Coronary artery (tissue), 2 donors: ENCODE measurements at regions not wholly inside any gene's neighbourhood (a gene's known extent, or its start where the extent isn't known, plus 50 kb on each side); places are given as distances from the start of the nearest gene placed in this dataset.

ENCODE experiments used
- DNase-seq: peaks from one replicate; pipeline ENCODE4 v3.0.0-alpha.2; 2017; ENCODE audit warnings: low spot score
- H3K27ac ChIP-seq, 2 donors: fragments of 200-600 bp; sonication (generic); one replicate each; pipeline ENCODE4 v1.5.1; 2016 to 2019
- H3K4me3 ChIP-seq: fragments of 200-600 bp; sonication (generic); 2 replicates; pipeline ENCODE4 v1.5.1; 2016; ENCODE audit warnings: mild to moderate bottlenecking, moderate library complexity
- CTCF ChIP-seq: fragments of 200-600 bp; sonication (generic); IDR thresholded peaks from one replicate; pipeline ENCODE4 v1.5.1; 2019; ENCODE audit warnings: antibody characterized with exemption

- DNase-seq: no peak
- no peak overlapping the region for H3K4me3 ChIP-seq
- no peak for TF ChIP-seq CTCF
- no peak overlapping the region for H3K27ac ChIP-seq
These were observed 88.3 kb upstream of the SLC22A23 start for GRCh38 chr6:3545156-3545555.

DNA sequence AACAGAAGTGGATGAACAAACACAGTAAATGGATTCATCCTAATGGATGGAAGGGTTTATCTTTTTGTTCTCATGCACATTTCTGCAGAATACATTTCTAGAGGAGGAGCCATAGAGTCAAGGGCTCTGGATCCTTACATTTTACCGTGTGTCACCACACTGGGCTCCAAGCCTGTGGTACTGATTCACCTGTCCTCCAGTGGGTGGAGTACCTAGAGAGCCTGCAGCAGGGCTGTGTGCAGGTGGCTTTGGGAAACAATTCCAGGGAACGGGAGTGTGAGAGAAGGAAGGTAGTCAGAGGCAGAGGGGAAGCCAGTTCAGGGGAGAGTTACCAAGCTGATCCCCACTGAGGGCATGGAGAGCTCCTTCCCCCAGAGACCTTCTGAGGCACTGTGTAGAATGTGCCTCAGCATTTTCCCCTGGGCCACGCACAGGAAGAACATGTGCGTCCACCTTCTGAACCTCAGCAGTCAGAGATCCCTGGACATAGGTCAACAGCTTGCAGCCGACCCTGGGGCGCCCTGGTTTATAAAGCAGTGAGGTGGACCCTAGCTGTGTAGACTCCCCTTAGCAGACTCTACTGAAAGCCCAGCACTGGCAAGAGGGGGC lies 85.3 kb upstream of the SLC22A23 start:
- DNase-seq: no peak

GRCh38 chr6:3541006-3541585 lies 84.2 kb upstream of the SLC22A23 start:
- DNase-seq: no peak
- no peak for TF ChIP-seq CTCF
- Histone ChIP-seq H3K4me3 (no peak overlapping the region), H3K27ac (no peak overlapping the region)

More for the DNA sequence above, 85.3 kb upstream of the SLC22A23 start:
- Histone ChIP-seq H3K27ac (no peak overlapping the region), H3K4me3 (no peak overlapping the region)
- TF ChIP-seq CTCF: no peak

DNA sequence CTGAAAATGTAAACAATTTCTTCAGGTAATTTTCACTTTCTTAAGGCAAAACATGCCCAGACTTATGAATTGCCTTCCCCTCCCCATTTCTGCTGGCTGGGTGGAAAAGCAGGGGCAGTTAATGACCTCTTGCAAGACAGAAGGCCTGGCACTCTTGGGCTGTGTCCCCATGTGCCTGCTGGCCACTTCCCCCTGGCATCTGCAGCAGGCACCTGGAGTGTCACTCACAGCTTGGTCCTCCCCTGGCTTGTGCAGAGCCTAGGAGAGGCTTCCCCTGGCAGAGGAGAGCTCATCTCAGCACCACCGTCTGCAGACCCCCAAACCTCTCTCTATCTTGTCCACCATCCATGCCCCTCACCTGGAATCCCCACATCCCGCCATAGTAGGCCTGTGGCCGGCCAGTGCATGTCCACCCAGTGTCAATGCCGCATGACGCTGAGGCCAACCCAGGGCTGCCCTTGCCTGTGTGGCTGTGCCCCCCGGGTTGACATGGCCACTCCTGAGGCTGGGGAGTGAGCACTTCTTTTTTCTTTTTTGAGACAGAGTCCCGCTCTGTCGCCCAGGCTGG lies 83.5 kb upstream of the SLC22A23 start:
- no peak overlapping the region for H3K27ac ChIP-seq
- DNase-seq: no peak
- TF ChIP-seq CTCF: no peak
- no peak overlapping the region for H3K4me3 ChIP-seq

- TF ChIP-seq CTCF: no peak
- Histone ChIP-seq H3K27ac (no peak overlapping the region), H3K4me3 (no peak overlapping the region)
- no peak for DNase-seq
These were observed 81.7 kb upstream of the SLC22A23 start for GRCh38 chr6:3538536-3538935.

- no peak for TF ChIP-seq CTCF
- Histone ChIP-seq H3K4me3 (no peak overlapping the region), H3K27ac (no peak overlapping the region)
- DNase-seq: no peak
These were observed 80.1 kb upstream of the SLC22A23 start for GRCh38 chr6:3536901-3537300.
